ENCODE measurements at regions not wholly inside any gene's neighbourhood (a gene's known extent, or its start where the extent isn't known, plus 50 kb on each side); places are given as distances from the start of the nearest gene placed in this dataset.
"Not testable (repeated sequence)": the region's sequence is repeated elsewhere in the genome, so short reads cannot be mapped to it uniquely, and the experiment has no call there.

- Histone ChIP-seq H3K4me3 (no peak overlapping the region), H3K36me3 (no peaks in the 10 kb centered on the region), H3K4me1 (no peaks in the 10 kb centered on the region), H3K27ac (no peak overlapping the region), H3K9ac (ENCODE audit: low read depth in 2 of 2, low read length in 2 of 2) (no peak overlapping the region), H3K9me3 (no peaks in the 10 kb centered on the region), H3K27me3 (no peaks in the 10 kb centered on the region)
- intact Hi-C loops (cut with DNase I): no loop called here
- DNase-seq: no peak
- TF ChIP-seq, protein P1, sequence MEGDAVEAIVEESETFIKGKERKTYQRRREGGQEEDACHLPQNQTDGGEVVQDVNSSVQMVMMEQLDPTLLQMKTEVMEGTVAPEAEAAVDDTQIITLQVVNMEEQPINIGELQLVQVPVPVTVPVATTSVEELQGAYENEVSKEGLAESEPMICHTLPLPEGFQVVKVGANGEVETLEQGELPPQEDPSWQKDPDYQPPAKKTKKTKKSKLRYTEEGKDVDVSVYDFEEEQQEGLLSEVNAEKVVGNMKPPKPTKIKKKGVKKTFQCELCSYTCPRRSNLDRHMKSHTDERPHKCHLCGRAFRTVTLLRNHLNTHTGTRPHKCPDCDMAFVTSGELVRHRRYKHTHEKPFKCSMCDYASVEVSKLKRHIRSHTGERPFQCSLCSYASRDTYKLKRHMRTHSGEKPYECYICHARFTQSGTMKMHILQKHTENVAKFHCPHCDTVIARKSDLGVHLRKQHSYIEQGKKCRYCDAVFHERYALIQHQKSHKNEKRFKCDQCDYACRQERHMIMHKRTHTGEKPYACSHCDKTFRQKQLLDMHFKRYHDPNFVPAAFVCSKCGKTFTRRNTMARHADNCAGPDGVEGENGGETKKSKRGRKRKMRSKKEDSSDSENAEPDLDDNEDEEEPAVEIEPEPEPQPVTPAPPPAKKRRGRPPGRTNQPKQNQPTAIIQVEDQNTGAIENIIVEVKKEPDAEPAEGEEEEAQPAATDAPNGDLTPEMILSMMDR (IDR thresholded peaks at IDR 0.05): no peak
Measured at GRCh38 chr4:26015133-26015651, 101.2 kb downstream of the SMIM20 start.

DNA sequence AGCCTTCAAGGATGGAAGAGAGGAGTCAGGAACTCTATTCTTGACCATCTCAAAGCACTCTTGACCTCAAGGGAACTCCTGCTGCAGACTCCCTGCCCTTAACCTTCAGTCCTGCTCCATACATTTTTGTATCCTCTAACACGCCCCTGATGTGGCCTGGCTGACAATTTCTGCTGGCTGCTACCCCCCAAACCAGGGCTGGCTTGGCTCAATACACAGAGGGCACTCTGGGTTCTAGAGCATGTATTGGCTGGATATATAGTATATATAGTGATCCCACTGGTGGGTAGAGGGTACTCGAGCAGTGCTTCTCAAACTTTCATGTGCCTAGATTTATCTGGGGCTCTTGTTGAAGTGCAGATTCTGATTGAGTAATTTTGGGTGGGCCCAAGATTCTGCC is 101.9 kb downstream of the SMIM20 start:
- Histone ChIP-seq H3K27me3 (no peaks in the 10 kb centered on the region), H3K4me3 (no peak overlapping the region), H3K4me1 (no peaks in the 10 kb centered on the region), H3K36me3 (no peaks in the 10 kb centered on the region), H3K9me3 (no peaks in the 10 kb centered on the region), H3K9ac (ENCODE audit: low read depth in 2 of 2, low read length in 2 of 2) (no peak overlapping the region), H3K27ac (no peak overlapping the region)
- TF ChIP-seq, protein P1 (IDR thresholded peaks at IDR 0.05): no peak
- intact Hi-C loops (cut with DNase I): no loop called here
- no peak for DNase-seq

- intact Hi-C loops (cut with DNase I): no loop called here
- no peak overlapping the region for H3K9ac ChIP-seq (ENCODE audit: low read depth in 2 of 2, low read length in 2 of 2)
- H3K9me3 ChIP-seq: no peaks in the 10 kb centered on the region
- H3K27ac ChIP-seq: no peak overlapping the region
- H3K4me3 ChIP-seq: no peak overlapping the region
- TF ChIP-seq, protein P1 (IDR thresholded peaks at IDR 0.05): no peak
- no peaks in the 10 kb centered on the region for H3K27me3 ChIP-seq
- H3K4me1 ChIP-seq: no peaks in the 10 kb centered on the region
- no peaks in the 10 kb centered on the region for H3K36me3 ChIP-seq
- no peak for DNase-seq
Measured at GRCh38 chr4:26017531-26017930, 103.5 kb downstream of the SMIM20 start.

- H3K27me3 ChIP-seq; DNase-seq; H3K36me3 ChIP-seq; H3K4me1 ChIP-seq; H3K9ac ChIP-seq (ENCODE audit: low read depth in 2 of 2, low read length in 2 of 2); H3K4me3 ChIP-seq; intact Hi-C loops (cut with DNase I); H3K9me3 ChIP-seq; H3K27ac ChIP-seq: not testable (repeated sequence)
Measured at GRCh38 chr4:26017961-26018700, 104.1 kb downstream of the SMIM20 start.

DNA sequence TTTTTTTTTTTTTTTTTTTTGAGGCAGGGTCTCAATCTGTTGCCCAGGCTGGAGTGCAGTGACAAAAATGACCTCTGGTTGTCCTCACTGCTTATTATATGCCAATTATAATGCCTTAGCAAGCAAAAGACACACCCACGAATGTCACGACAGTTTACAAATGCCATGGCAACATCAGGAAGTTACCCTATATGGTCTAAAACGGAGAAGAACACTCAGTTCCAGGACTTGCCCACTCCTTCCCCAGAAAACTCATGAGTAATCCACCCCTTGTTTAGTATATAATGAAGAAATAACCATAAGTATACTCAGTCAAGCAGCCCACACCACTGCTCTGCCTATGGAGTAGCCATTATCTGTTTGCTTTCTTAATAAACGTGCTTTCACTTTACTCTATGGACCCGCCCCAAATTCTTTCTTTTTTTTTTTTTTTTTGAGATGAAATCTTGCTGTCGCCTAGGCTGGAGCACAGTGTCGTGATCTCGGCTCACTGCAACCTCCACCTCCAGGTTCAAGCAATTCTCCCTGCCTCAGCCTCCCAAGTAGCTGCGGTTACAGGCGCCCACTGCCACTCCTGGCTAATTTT is 106.2 kb downstream of the SMIM20 start:
- H3K4me1 ChIP-seq: no peaks in the 10 kb centered on the region
- no peak overlapping the region for H3K4me3 ChIP-seq
- no peaks in the 10 kb centered on the region for H3K27me3 ChIP-seq
- no peaks in the 10 kb centered on the region for H3K36me3 ChIP-seq
- intact Hi-C loops (cut with DNase I): no loop called here
- TF ChIP-seq, protein P1 (IDR thresholded peaks at IDR 0.05): no peak
- no peaks in the 10 kb centered on the region for H3K9me3 ChIP-seq
- no peak overlapping the region for H3K9ac ChIP-seq (ENCODE audit: low read depth in 2 of 2, low read length in 2 of 2)
- no peak overlapping the region for H3K27ac ChIP-seq
- DNase-seq: no peak

DNA sequence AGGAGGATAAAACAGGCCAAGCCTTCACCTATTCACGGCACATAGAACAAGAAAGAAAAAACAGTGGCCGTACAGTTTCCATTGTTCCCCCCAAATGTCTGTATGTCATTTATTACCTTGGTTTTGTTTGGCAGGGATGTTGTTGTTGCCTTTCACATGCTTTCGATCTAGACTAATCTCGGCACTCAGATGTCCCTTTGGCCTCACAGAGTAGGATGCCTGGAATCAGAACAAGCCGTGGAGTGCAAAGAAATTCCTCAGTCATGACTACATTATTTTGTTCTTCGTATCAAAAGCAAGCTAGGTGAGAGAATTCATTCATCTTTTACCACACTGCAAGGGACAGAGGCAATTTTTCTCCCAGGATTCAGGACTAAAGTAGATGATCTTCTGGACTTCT is 106.9 kb downstream of the SMIM20 start:
- H3K27me3 ChIP-seq: no peaks in the 10 kb centered on the region
- H3K4me3 ChIP-seq: no peak overlapping the region
- TF ChIP-seq, protein P1 (IDR thresholded peaks at IDR 0.05): no peak
- no peaks in the 10 kb centered on the region for H3K36me3 ChIP-seq
- H3K9ac ChIP-seq (ENCODE audit: low read depth in 2 of 2, low read length in 2 of 2): no peak overlapping the region
- H3K4me1 ChIP-seq: no peaks in the 10 kb centered on the region
- H3K27ac ChIP-seq: no peak overlapping the region
- intact Hi-C loops (cut with DNase I): no loop called here
- DNase-seq: no peak
- no peaks in the 10 kb centered on the region for H3K9me3 ChIP-seq

All from colonic mucosa (tissue), 4 donors.